Neural cell (in vitro differentiated cells): ENCODE measurements at regions not wholly inside any gene's neighbourhood (a gene's known extent, or its start where the extent isn't known, plus 50 kb on each side); places are given as distances from the start of the nearest gene placed in this dataset.

Experiments
- H2AFZ ChIP-seq: fragments of 200-600, 300-800 bp; sonication (generic), shearing (Covaris generic); 2 replicates; pipeline ENCODE4 v1.6.0; 2014; ENCODE audit warnings: low read depth, mild to moderate bottlenecking, antibody characterized with exemption, low read length, moderate library complexity
- H3F3A ChIP-seq: fragments of 200-600 bp; shearing (Covaris generic); 2 replicates; pipeline ENCODE4 v1.6.1; 2016; ENCODE audit warnings: mild to moderate bottlenecking, moderate library complexity, mixed read lengths, antibody characterized with exemption, low read length; ENCODE audit not compliant: insufficient read depth, poor library complexity, severe bottlenecking
- H3K27ac ChIP-seq: fragments of 200-600, 300-800 bp; sonication (generic), shearing (Covaris generic); 2 replicates; pipeline ENCODE4 v1.5.1; 2014; ENCODE audit warnings: mild to moderate bottlenecking, low read length, moderate library complexity
- H3K27me3 ChIP-seq: fragments of 300-800, 200-600 bp; sonication (generic), shearing (Covaris generic); 2 replicates; pipeline ENCODE4 v1.6.0; 2014; ENCODE audit warnings: mild to moderate bottlenecking, low read depth, low read length, moderate library complexity; ENCODE audit not compliant: insufficient read depth
- H3K36me3 ChIP-seq: fragments of 300-800, 200-600 bp; sonication (generic), shearing (Covaris generic); 2 replicates; pipeline ENCODE4 v1.5.1; 2014; ENCODE audit warnings: mild to moderate bottlenecking, antibody characterized with exemption, low read length, moderate library complexity; ENCODE audit not compliant: insufficient read depth
- H3K4me2 ChIP-seq: fragments of 300-800, 200-600 bp; sonication (generic), shearing (Covaris generic); 2 replicates; pipeline ENCODE4 v1.6.0; 2014; ENCODE audit warnings: mild to moderate bottlenecking, low read length
- H3K4me3 ChIP-seq: fragments of 300-800, 200-600 bp; sonication (generic), shearing (Covaris generic); 2 replicates; pipeline ENCODE4 v1.5.1; 2014; ENCODE audit warnings: mild to moderate bottlenecking, low read length, moderate library complexity
- H3K79me2 ChIP-seq: fragments of 200-600 bp; shearing (Covaris generic); replicated peaks from 2 replicates; pipeline ENCODE4 v1.6.0; 2014; ENCODE audit warnings: mild to moderate bottlenecking, low read length, moderate library complexity; ENCODE audit not compliant: insufficient read depth
- H3K9ac ChIP-seq: fragments of 300-800, 200-600 bp; sonication (generic), shearing (Covaris generic); 2 replicates; pipeline ENCODE4 v1.6.1; 2016; ENCODE audit warnings: mild to moderate bottlenecking, low read length, mixed read lengths
- H3K9me2 ChIP-seq: fragments of 200-600 bp; shearing (Covaris generic); 2 replicates; pipeline ENCODE4 v1.6.1; 2016; ENCODE audit warnings: mild to moderate bottlenecking, low read length, mixed read lengths; ENCODE audit not compliant: insufficient read depth
- H3K9me3 ChIP-seq: fragments of 200-600, 300-800 bp; sonication (generic), shearing (Covaris generic); 2 replicates; pipeline ENCODE4 v1.6.1; 2016; ENCODE audit warnings: mild to moderate bottlenecking, mixed run types, low read length, moderate library complexity, mixed read lengths
- H4K20me1 ChIP-seq: fragments of 200-600 bp; shearing (Covaris generic); 2 replicates; pipeline ENCODE4 v1.6.1; 2016; ENCODE audit warnings: mild to moderate bottlenecking, mixed run types; ENCODE audit not compliant: insufficient read depth
- CTCF ChIP-seq: fragments of 450-650 bp; IDR thresholded peaks from 2 replicates; pipeline ENCODE4 v1.5.1; 2014; ENCODE audit warnings: antibody characterized with exemption, mild to moderate bottlenecking, moderate library complexity; ENCODE audit not compliant: poor library complexity, severe bottlenecking
- EP300 ChIP-seq: fragments of 450-650 bp; conservative IDR thresholded peaks from 2 replicates; pipeline ENCODE4 v1.6.1; 2014; ENCODE audit warnings: antibody characterized with exemption, mild to moderate bottlenecking, moderate library complexity; ENCODE audit not compliant: poor library complexity, severe bottlenecking
- EZH2 ChIP-seq: fragments of 200-600, 300-800 bp; shearing (Covaris generic), sonication (generic); IDR thresholded peaks from 2 replicates; pipeline ENCODE4 v1.6.1; 2014; ENCODE audit warnings: antibody characterized with exemption, low read length, borderline replicate concordance, mild to moderate bottlenecking; ENCODE audit not compliant: insufficient read depth, poor library complexity, severe bottlenecking
- MXI1 ChIP-seq: fragments of 450-650 bp; conservative IDR thresholded peaks from 2 replicates; pipeline ENCODE4 v1.6.1; 2014; ENCODE audit warnings: antibody characterized with exemption, mild to moderate bottlenecking; ENCODE audit not compliant: poor library complexity, severe bottlenecking
- POLR2AphosphoS5 ChIP-seq: IDR thresholded peaks from 2 replicates; pipeline ENCODE4 v1.6.1; 2012
- RAD21 ChIP-seq: fragments of 450-650 bp; conservative IDR thresholded peaks from 2 replicates; pipeline ENCODE4 v1.6.1; 2014; ENCODE audit warnings: antibody characterized with exemption, mild to moderate bottlenecking, moderate library complexity
- REST ChIP-seq: IDR thresholded peaks from 2 replicates; pipeline ENCODE4 v1.6.1; 2012; ENCODE audit warnings: borderline replicate concordance
- SMC3 ChIP-seq: fragments of 450-650 bp; conservative IDR thresholded peaks from 2 replicates; pipeline ENCODE4 v1.6.1; 2014; ENCODE audit warnings: antibody characterized with exemption, mild to moderate bottlenecking, moderate library complexity; ENCODE audit not compliant: poor library complexity
- TAF1 ChIP-seq: IDR thresholded peaks from 2 replicates; pipeline ENCODE4 v1.6.1; 2012; ENCODE audit warnings: low read depth

- no peaks in the 10 kb centered on the region for H3F3A ChIP-seq
- TF ChIP-seq EP300, result no peak
- no peak for TF ChIP-seq CTCF
- no peak for TF ChIP-seq TAF1
- TF ChIP-seq MXI1, result no peak
- TF ChIP-seq SMC3, result no peak
- H3K9me3 ChIP-seq, result no peaks in the 10 kb centered on the region
- H3K4me2 ChIP-seq, result no peak overlapping the region
- H3K79me2 ChIP-seq, result no peaks in the 10 kb centered on the region
- no peaks in the 10 kb centered on the region for H4K20me1 ChIP-seq
- no peaks in the 10 kb centered on the region for H3K9me2 ChIP-seq
- H3K36me3 ChIP-seq, result no peaks in the 10 kb centered on the region
- H3K4me3 ChIP-seq, result no peak overlapping the region
- no peak overlapping the region for H3K9ac ChIP-seq
- H3K27ac ChIP-seq, result no peak overlapping the region
- no peaks in the 10 kb centered on the region for H3K27me3 ChIP-seq
- H2AFZ ChIP-seq, result no peak overlapping the region
Measured at GRCh38 chr1:219074084-219074728, 99.5 kb upstream of the LYPLAL1 start.

GRCh38 chr1:219075121-219075879, 98.4 kb upstream of the LYPLAL1 start:
- TF ChIP-seq SMC3, result no peak
- no peak for TF ChIP-seq EZH2
- TF ChIP-seq TAF1, result no peak
- no peak for TF ChIP-seq MXI1
- no peak for TF ChIP-seq POLR2AphosphoS5
- no peak overlapping the region for H3K27ac ChIP-seq
- no peaks in the 10 kb centered on the region for H3K9me3 ChIP-seq
- H2AFZ ChIP-seq, result no peak overlapping the region
- H3F3A ChIP-seq, result no peaks in the 10 kb centered on the region
- no peak overlapping the region for H3K9ac ChIP-seq
- H3K4me3 ChIP-seq, result no peak overlapping the region
- H3K4me2 ChIP-seq, result no peak overlapping the region
- H3K36me3 ChIP-seq, result no peaks in the 10 kb centered on the region
- no peaks in the 10 kb centered on the region for H3K9me2 ChIP-seq
- H3K27me3 ChIP-seq, result no peaks in the 10 kb centered on the region
- no peaks in the 10 kb centered on the region for H4K20me1 ChIP-seq
- H3K79me2 ChIP-seq, result no peaks in the 10 kb centered on the region

GRCh38 chr1:219076326-219076937, 97.2 kb upstream of the LYPLAL1 start:
- no peaks in the 10 kb centered on the region for H3K36me3 ChIP-seq
- no peaks in the 10 kb centered on the region for H3K9me3 ChIP-seq
- H4K20me1 ChIP-seq, result no peaks in the 10 kb centered on the region
- no peak overlapping the region for H3K4me2 ChIP-seq
- no peak overlapping the region for H3K27ac ChIP-seq
- H3K27me3 ChIP-seq, result no peaks in the 10 kb centered on the region
- no peak overlapping the region for H3K4me3 ChIP-seq
- H3K79me2 ChIP-seq, result no peaks in the 10 kb centered on the region
- TF ChIP-seq CTCF (no peak), REST (no peak), EZH2 (no peak), RAD21 (no peak), POLR2AphosphoS5 (no peak), MXI1 (no peak), TAF1 (no peak), EP300 (no peak), SMC3 (no peak)
- no peaks in the 10 kb centered on the region for H3F3A ChIP-seq
- no peaks in the 10 kb centered on the region for H3K9me2 ChIP-seq
- no peak overlapping the region for H2AFZ ChIP-seq
- no peak overlapping the region for H3K9ac ChIP-seq
